GM23338 (cell line): ENCODE measurements at regions not wholly inside any gene's neighbourhood (a gene's known extent, or its start where the extent isn't known, plus 50 kb on each side); places are given as distances from the start of the nearest gene placed in this dataset.

ENCODE experiments used
- ATAC-seq: fragments of 200-7000 bp; cut with Tn5 transposase; 3 replicates; pipeline ENCODE4 v1.9.1; 2020
- DNase-seq: peaks from one replicate; pipeline ENCODE4 v3.0.0-alpha.2; 2015; ENCODE audit warnings: low spot score
- H2AFZ ChIP-seq: fragments of 200-600 bp; sonication (generic); 2 replicates; pipeline ENCODE4 v1.8.0; 2016; ENCODE audit warnings: antibody characterized with exemption, mild to moderate bottlenecking, moderate library complexity
- H3F3A ChIP-seq: fragments of 200-600 bp; sonication (generic); replicated peaks from 2 replicates; pipeline ENCODE4 v1.8.0; 2017; ENCODE audit warnings: antibody characterized with exemption, mixed run types, low read depth
- H3K27ac ChIP-seq: fragments of 200-600 bp; sonication (generic); 2 replicates; pipeline ENCODE4 v1.6.1; 2016; ENCODE audit warnings: low read depth
- H3K27me3 ChIP-seq: fragments of 200-600 bp; sonication (generic); 2 replicates; pipeline ENCODE4 v1.8.0; 2016; ENCODE audit warnings: mild to moderate bottlenecking, mixed run types, moderate library complexity; ENCODE audit not compliant: insufficient read depth
- H3K36me3 ChIP-seq: fragments of 200-600 bp; sonication (generic); 2 replicates; pipeline ENCODE4 v1.8.0; 2016; ENCODE audit warnings: mild to moderate bottlenecking; ENCODE audit not compliant: insufficient read depth
- H3K4me1 ChIP-seq: fragments of 200-600 bp; sonication (generic); 2 replicates; pipeline ENCODE4 v1.8.0; 2016; ENCODE audit warnings: mild to moderate bottlenecking, moderate library complexity; ENCODE audit not compliant: insufficient read depth
- H3K4me2 ChIP-seq: fragments of 200-600 bp; sonication (generic); 2 replicates; pipeline ENCODE4 v1.7.1; 2017; ENCODE audit warnings: mixed run types
- H3K4me3 ChIP-seq: fragments of 200-600 bp; sonication (generic); 2 replicates; pipeline ENCODE4 v1.6.1; 2016; ENCODE audit warnings: mixed run types
- H3K79me2 ChIP-seq: fragments of 200-600 bp; sonication (generic); replicated peaks from 2 replicates; pipeline ENCODE4 v1.8.0; 2017; ENCODE audit warnings: mild to moderate bottlenecking; ENCODE audit not compliant: insufficient read depth
- H3K9me2 ChIP-seq: fragments of 200-600 bp; sonication (generic); 2 replicates; pipeline ENCODE4 v1.8.0; 2017; ENCODE audit not compliant: insufficient read depth
- H4K20me1 ChIP-seq: fragments of 200-600 bp; sonication (generic); replicated peaks from 2 replicates; pipeline ENCODE4 v1.8.0; 2017; ENCODE audit warnings: mild to moderate bottlenecking; ENCODE audit not compliant: insufficient read depth
- H3K27ac Mint-ChIP-seq: 2 replicates; pipeline ENCODE4 v1.8.0; 2020; ENCODE audit warnings: inconsistent platforms, mild to moderate bottlenecking, moderate library complexity, mixed read lengths
- H3K27me3 Mint-ChIP-seq: 3 replicates; pipeline ENCODE4 v1.8.0; 2022; ENCODE audit warnings: low read depth, mild to moderate bottlenecking, moderate library complexity, mixed read lengths, inconsistent platforms; ENCODE audit not compliant: insufficient read depth, poor library complexity
- H3K36me3 Mint-ChIP-seq: 3 replicates; pipeline ENCODE4 v1.8.0; 2021; ENCODE audit warnings: low read depth, mild to moderate bottlenecking, inconsistent platforms, moderate library complexity, mixed read lengths
- H3K4me1 Mint-ChIP-seq: 3 replicates; pipeline ENCODE4 v1.8.0; 2020; ENCODE audit warnings: mild to moderate bottlenecking, inconsistent platforms, mixed read lengths
- H3K4me3 Mint-ChIP-seq: 3 replicates; pipeline ENCODE4 v1.8.0; 2021; ENCODE audit warnings: moderate library complexity, mild to moderate bottlenecking, inconsistent platforms, mixed read lengths
- H3K9me3 Mint-ChIP-seq: 3 replicates; pipeline ENCODE4 v1.8.0; 2020; ENCODE audit warnings: moderate library complexity, mild to moderate bottlenecking, inconsistent platforms, mixed read lengths
- CREB1 ChIP-seq: fragments of 250-450 bp; sonication (Bioruptor Pico); IDR thresholded peaks from 2 replicates; pipeline ENCODE4 v1.5.0; 2020; ENCODE audit warnings: low read depth, mild to moderate bottlenecking, moderate library complexity
- JUNB ChIP-seq: IDR thresholded peaks from one replicate; pipeline ENCODE4 v1.6.1; 2016; ENCODE audit warnings: antibody characterized with exemption; ENCODE audit not compliant: unreplicated experiment
- POLR2AphosphoS5 ChIP-seq: IDR thresholded peaks from 2 replicates; pipeline ENCODE4 v1.6.1; 2016; ENCODE audit warnings: antibody characterized with exemption, low read depth
- STAT1 ChIP-seq: IDR thresholded peaks from one replicate; pipeline ENCODE4 v1.6.1; 2016; ENCODE audit warnings: antibody characterized with exemption; ENCODE audit not compliant: unreplicated experiment
- ZNF114 ChIP-seq: fragments of 250-450 bp; sonication (Bioruptor Pico); IDR thresholded peaks from 2 replicates; pipeline ENCODE4 v1.5.0; 2020; ENCODE audit warnings: mild to moderate bottlenecking, moderate library complexity
- TF ChIP-seq, protein P1 (sequence below): fragments of 250-450 bp; sonication (Bioruptor Pico); IDR thresholded peaks from 2 replicates; pipeline ENCODE4 v1.5.0; 2020; ENCODE audit warnings: mild to moderate bottlenecking, moderate library complexity

- no peak for DNase-seq
- Histone ChIP-seq H2AFZ (no peak overlapping the region), H3K27me3 (no peaks in the 10 kb centered on the region), H3K4me2 (no peak overlapping the region), H3F3A (no peaks in the 10 kb centered on the region), H3K36me3 (no peaks in the 10 kb centered on the region), H4K20me1 (no peaks in the 10 kb centered on the region), H3K27ac (no peak overlapping the region), H3K79me2 (no peaks in the 10 kb centered on the region), H3K4me1 (no peaks in the 10 kb centered on the region), H3K4me3 (no peak overlapping the region), H3K9me2 (no peaks in the 10 kb centered on the region)
- no peak overlapping the region for H3K27ac Mint-ChIP-seq
- H3K36me3 Mint-ChIP-seq = no peaks in the 10 kb centered on the region
- no peak for ATAC-seq
- H3K27me3 Mint-ChIP-seq = no peaks in the 10 kb centered on the region
- no peak overlapping the region for H3K4me3 Mint-ChIP-seq
- peaks cover 6% of the 10 kb centered on the region; the same call in 2 of the 3 replicates for H3K9me3 Mint-ChIP-seq
- TF ChIP-seq JUNB = no peak
- TF ChIP-seq, protein P1, sequence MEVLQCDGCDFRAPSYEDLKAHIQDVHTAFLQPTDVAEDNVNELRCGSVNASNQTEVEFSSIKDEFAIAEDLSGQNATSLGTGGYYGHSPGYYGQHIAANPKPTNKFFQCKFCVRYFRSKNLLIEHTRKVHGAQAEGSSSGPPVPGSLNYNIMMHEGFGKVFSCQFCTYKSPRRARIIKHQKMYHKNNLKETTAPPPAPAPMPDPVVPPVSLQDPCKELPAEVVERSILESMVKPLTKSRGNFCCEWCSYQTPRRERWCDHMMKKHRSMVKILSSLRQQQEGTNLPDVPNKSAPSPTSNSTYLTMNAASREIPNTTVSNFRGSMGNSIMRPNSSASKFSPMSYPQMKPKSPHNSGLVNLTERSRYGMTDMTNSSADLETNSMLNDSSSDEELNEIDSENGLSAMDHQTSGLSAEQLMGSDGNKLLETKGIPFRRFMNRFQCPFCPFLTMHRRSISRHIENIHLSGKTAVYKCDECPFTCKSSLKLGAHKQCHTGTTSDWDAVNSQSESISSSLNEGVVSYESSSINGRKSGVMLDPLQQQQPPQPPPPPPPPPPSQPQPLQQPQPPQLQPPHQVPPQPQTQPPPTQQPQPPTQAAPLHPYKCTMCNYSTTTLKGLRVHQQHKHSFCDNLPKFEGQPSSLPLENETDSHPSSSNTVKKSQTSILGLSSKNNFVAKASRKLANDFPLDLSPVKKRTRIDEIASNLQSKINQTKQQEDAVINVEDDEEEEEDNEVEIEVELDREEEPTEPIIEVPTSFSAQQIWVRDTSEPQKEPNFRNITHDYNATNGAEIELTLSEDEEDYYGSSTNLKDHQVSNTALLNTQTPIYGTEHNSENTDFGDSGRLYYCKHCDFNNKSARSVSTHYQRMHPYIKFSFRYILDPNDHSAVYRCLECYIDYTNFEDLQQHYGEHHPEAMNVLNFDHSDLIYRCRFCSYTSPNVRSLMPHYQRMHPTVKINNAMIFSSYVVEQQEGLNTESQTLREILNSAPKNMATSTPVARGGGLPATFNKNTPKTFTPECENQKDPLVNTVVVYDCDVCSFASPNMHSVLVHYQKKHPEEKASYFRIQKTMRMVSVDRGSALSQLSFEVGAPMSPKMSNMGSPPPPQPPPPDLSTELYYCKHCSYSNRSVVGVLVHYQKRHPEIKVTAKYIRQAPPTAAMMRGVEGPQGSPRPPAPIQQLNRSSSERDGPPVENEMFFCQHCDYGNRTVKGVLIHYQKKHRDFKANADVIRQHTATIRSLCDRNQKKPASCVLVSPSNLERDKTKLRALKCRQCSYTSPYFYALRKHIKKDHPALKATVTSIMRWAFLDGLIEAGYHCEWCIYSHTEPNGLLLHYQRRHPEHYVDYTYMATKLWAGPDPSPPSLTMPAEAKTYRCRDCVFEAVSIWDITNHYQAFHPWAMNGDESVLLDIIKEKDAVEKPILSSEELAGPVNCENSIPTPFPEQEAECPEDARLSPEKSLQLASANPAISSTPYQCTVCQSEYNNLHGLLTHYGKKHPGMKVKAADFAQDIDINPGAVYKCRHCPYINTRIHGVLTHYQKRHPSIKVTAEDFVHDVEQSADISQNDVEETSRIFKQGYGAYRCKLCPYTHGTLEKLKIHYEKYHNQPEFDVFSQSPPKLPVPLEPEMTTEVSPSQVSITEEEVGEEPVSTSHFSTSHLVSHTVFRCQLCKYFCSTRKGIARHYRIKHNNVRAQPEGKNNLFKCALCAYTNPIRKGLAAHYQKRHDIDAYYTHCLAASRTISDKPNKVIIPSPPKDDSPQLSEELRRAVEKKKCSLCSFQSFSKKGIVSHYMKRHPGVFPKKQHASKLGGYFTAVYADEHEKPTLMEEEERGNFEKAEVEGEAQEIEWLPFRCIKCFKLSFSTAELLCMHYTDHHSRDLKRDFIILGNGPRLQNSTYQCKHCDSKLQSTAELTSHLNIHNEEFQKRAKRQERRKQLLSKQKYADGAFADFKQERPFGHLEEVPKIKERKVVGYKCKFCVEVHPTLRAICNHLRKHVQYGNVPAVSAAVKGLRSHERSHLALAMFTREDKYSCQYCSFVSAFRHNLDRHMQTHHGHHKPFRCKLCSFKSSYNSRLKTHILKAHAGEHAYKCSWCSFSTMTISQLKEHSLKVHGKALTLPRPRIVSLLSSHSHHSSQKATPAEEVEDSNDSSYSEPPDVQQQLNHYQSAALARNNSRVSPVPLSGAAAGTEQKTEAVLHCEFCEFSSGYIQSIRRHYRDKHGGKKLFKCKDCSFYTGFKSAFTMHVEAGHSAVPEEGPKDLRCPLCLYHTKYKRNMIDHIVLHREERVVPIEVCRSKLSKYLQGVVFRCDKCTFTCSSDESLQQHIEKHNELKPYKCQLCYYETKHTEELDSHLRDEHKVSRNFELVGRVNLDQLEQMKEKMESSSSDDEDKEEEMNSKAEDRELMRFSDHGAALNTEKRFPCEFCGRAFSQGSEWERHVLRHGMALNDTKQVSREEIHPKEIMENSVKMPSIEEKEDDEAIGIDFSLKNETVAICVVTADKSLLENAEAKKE = no peak
- no peak for TF ChIP-seq CREB1 (CRISPR knock-in tag)
- TF ChIP-seq POLR2AphosphoS5 = no peak
- H3K4me1 Mint-ChIP-seq = no peaks in the 10 kb centered on the region
Measured at GRCh38 chr10:25865267-25865666, 68.8 kb upstream of the MYO3A start.

- no peaks in the 10 kb centered on the region for H3K4me1 ChIP-seq
- no peak overlapping the region for H3K4me3 ChIP-seq
- no peaks in the 10 kb centered on the region for H3F3A ChIP-seq
- H4K20me1 ChIP-seq = no peaks in the 10 kb centered on the region
- H3K27me3 Mint-ChIP-seq = no peaks in the 10 kb centered on the region
- H3K79me2 ChIP-seq = no peaks in the 10 kb centered on the region
- no peak overlapping the region for H2AFZ ChIP-seq
- H3K27ac Mint-ChIP-seq = no peak overlapping the region
- no peaks in the 10 kb centered on the region for H3K4me1 Mint-ChIP-seq
- no peaks in the 10 kb centered on the region for H3K36me3 ChIP-seq
- H3K9me3 Mint-ChIP-seq = peaks cover 15% of the 10 kb centered on the region; the same call in 2 of the 3 replicates
- H3K36me3 Mint-ChIP-seq = peaks cover 5% of the 10 kb centered on the region; the same call in 2 of the 3 replicates
- DNase-seq (no peak), ATAC-seq (no peak)
- H3K27me3 ChIP-seq = no peaks in the 10 kb centered on the region
- H3K27ac ChIP-seq = no peak overlapping the region
- no peaks in the 10 kb centered on the region for H3K9me2 ChIP-seq
- no peak overlapping the region for H3K4me2 ChIP-seq
- no peak overlapping the region for H3K4me3 Mint-ChIP-seq
- TF ChIP-seq, protein P1 = no peak
- no peak for TF ChIP-seq STAT1
- no peak for TF ChIP-seq ZNF114
- TF ChIP-seq CREB1 (CRISPR knock-in tag) = no peak
Measured at GRCh38 chr10:25867321-25867720, 66.7 kb upstream of the MYO3A start.
